ENCODE measurements at regions not wholly inside any gene's neighbourhood (a gene's known extent, or its start where the extent isn't known, plus 50 kb on each side); places are given as distances from the start of the nearest gene placed in this dataset.
"Not testable (repeated sequence)": the region's sequence is repeated elsewhere in the genome, so short reads cannot be mapped to it uniquely, and the experiment has no call there.

GRCh38 chr15:57881361-57881760, 174.8 kb downstream of the POLR2M start:
- DNase-seq (ENCODE audit: low read depth) = no peak

- no peak for DNase-seq (ENCODE audit: low read depth)
These were observed 175.5 kb downstream of the POLR2M start for GRCh38 chr15:57881972-57882371.

GRCh38 chr15:57883701-57884100, 177.2 kb downstream of the POLR2M start:
- DNase-seq (ENCODE audit: low read depth) = no peak

- no peak for DNase-seq (ENCODE audit: low read depth)
These were observed 178.4 kb downstream of the POLR2M start for GRCh38 chr15:57884936-57885335.

GRCh38 chr15:57885435-57885834, 178.9 kb downstream of the POLR2M start:
- no peak for DNase-seq (ENCODE audit: low read depth)

GRCh38 chr15:57887825-57888224, 177.7 kb downstream of the ALDH1A2 start:
- no peak for DNase-seq (ENCODE audit: low read depth)

GRCh38 chr15:57890351-57890750, 175.2 kb downstream of the ALDH1A2 start:
- no peak for DNase-seq (ENCODE audit: low read depth)

- DNase-seq (ENCODE audit: low read depth) = no peak
These were observed 174.6 kb downstream of the ALDH1A2 start for GRCh38 chr15:57890878-57891277.

- no peak for DNase-seq (ENCODE audit: low read depth)
These were observed 173.3 kb downstream of the ALDH1A2 start for GRCh38 chr15:57892181-57892580.

GRCh38 chr15:57893040-57893439, 172.5 kb downstream of the ALDH1A2 start:
- no peak for DNase-seq (ENCODE audit: low read depth)

- DNase-seq (ENCODE audit: low read depth) = no peak
These were observed 170.2 kb downstream of the ALDH1A2 start for GRCh38 chr15:57895291-57895690.

- DNase-seq (ENCODE audit: low read depth) = no peak
These were observed 169.4 kb downstream of the ALDH1A2 start for GRCh38 chr15:57896114-57896513.

GRCh38 chr15:57896899-57897298, 168.6 kb downstream of the ALDH1A2 start:
- DNase-seq (ENCODE audit: low read depth) = not testable (repeated sequence)

- no peak for DNase-seq (ENCODE audit: low read depth)
These were observed 167.6 kb downstream of the ALDH1A2 start for GRCh38 chr15:57897870-57898269.

GRCh38 chr15:57902155-57902554, 163.4 kb downstream of the ALDH1A2 start:
- no peak for DNase-seq (ENCODE audit: low read depth)

All from stimulated activated CD8-positive, alpha-beta memory T cell treated with anti-CD3 and anti-CD28 coated beads, Interleukin-15, amount 100 ng/mL, for 1 hour (primary cell).